Psoas muscle (tissue), 7 donors: ENCODE measurements at regions not wholly inside any gene's neighbourhood (a gene's known extent, or its start where the extent isn't known, plus 50 kb on each side); places are given as distances from the start of the nearest gene placed in this dataset.
A peak's percentile ranks its signal among the peaks of the same experiment; 100 is the strongest.
"Not testable (repeated sequence)": the region's sequence is repeated elsewhere in the genome, so short reads cannot be mapped to it uniquely, and the experiment has no call there.

Experiments
- ATAC-seq, 4 donors: fragments of 200-7000 bp; cut with Tn5 transposase; one replicate each; pipeline ENCODE4 v1.9.1; 2020; ENCODE audit warnings: moderate library complexity in 3 of 4, mild to moderate bottlenecking in 2 of 4
- DNase-seq, 2 donors: peaks; one replicate each; pipeline ENCODE4 v3.0.0-alpha.2; 2020
- H3K27ac ChIP-seq: fragments of 200-600 bp; one replicate; pipeline ENCODE4 v1.8.0; 2022
- H3K27me3 ChIP-seq, 3 donors: fragments of 200-600 bp in 1 of 3; one replicate each; pipeline versions ENCODE4 v1.6.1 to v1.8.0; 2013 to 2022; ENCODE audit warnings: low read length in 2 of 3, mild to moderate bottlenecking in 2 of 3, moderate library complexity in 1 of 3; ENCODE audit not compliant: insufficient read depth in 3 of 3
- H3K36me3 ChIP-seq, 2 donors: fragments of 200-600 bp in 1 of 2; one replicate each; pipeline versions ENCODE4 v1.6.1 to v1.8.0; 2013 to 2022; ENCODE audit warnings: low read depth in 1 of 2, mild to moderate bottlenecking in 1 of 2, moderate library complexity in 1 of 2; ENCODE audit not compliant: insufficient read depth in 1 of 2
- H3K4me1 ChIP-seq: fragments of 200-600 bp; one replicate; pipeline ENCODE4 v1.8.0; 2022
- H3K4me3 ChIP-seq: fragments of 200-600 bp; one replicate; pipeline ENCODE4 v1.8.0; 2022; ENCODE audit warnings: mild to moderate bottlenecking
- H3K9me3 ChIP-seq: fragments of 200-600 bp; one replicate; pipeline ENCODE4 v1.8.0; 2022
- WGBS, 3 donors: extraction: QIAGEN DNeasy Blood & Tissue Kit; methylation state at CpG; one replicate each; pipeline versions ENCODE4 v1.1.6 to v1.1.7; 2013; 5-methylcytosine and 5-hydroxymethylcytosine counted together
- intact Hi-C, 2 donors: fragments of 100-400 bp; cut with DNase I; formaldehyde crosslinking; loops; one replicate each; pipeline versions ENCODE4 v1.11.0 to v1.14.2; 2022
- TF ChIP-seq, protein P1 (sequence below): fragments of 200-600 bp; IDR thresholded peaks from one replicate; pipeline ENCODE4 v1.8.0; 2022; ENCODE audit warnings: antibody characterized with exemption
- donor health status: healthy with polysubstance abuse.
- donor health status: DM: no; HTN: no; CAD: no; lungs with moderate emphysema.
- donor health status: Bipolar disorder and iron deficiency.
- donor health status: healthy.
- donor health status: DM: yes; HTN: yes; CAD: no.
- donor health status: DM: no; HTN: no; CAD: no.
- donor health status: DM: yes; HTN: yes; CAD: no.

DNA sequence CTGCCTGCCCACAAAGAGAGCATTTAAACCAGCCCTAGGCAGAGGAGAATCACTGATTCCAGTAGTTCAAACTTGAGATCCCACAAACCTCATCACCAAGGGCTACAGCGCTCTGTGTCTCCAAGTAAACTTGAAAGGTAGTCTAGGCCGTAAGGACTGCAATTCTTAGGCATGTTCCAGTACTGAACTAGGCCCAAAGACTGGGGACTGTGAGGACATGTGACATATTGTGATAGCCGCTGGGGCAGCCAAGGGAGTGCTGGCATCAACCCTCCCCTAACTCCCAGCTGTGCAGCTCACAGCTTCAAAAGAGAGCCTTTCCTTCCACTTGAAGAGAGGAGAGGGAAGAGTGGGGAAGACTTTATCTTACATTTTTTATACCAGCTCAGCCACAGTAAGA, 291.0 kb upstream of the PRR16 start:
- peak in 1 of 2 donors; percentile 6 for DNase-seq

DNA sequence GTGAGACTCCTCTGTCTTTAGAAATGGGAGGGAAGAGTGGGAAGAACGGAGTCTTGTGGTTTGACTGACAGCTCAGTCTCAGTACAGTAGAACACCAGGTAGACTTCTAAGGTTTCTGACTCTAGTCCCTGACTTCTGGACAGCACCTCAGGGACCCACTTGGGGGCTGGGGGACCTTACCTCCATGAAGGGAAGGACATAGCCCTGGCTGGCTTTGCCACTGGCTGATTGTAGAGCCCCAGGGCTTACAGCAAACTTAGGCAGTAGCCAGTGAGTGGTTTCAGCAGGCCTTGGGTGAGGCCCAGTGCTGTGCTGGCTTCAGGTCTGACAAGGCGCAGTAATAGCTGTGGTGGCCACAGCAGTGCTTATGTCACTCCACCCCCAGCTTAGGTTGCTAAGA, 290.0 kb upstream of the PRR16 start:
- intact Hi-C loops: no loop called here
- 87 to 96% (median 94%) methylated on average over 2 of the region's 2 CpGs for WGBS, 3 donors
- no peak for ATAC-seq

More for the DNA sequence above, 291.0 kb upstream of the PRR16 start:
- intact Hi-C loops: no loop called here
- no peak for ATAC-seq
- 94 to 97% (median 94%) methylated on average over 3 of the region's 3 CpGs for WGBS, 3 donors
- H3K4me3 ChIP-seq: no peak overlapping the region
- H3K27me3 ChIP-seq: no peaks in the 10 kb centered on the region
- TF ChIP-seq, protein P1, sequence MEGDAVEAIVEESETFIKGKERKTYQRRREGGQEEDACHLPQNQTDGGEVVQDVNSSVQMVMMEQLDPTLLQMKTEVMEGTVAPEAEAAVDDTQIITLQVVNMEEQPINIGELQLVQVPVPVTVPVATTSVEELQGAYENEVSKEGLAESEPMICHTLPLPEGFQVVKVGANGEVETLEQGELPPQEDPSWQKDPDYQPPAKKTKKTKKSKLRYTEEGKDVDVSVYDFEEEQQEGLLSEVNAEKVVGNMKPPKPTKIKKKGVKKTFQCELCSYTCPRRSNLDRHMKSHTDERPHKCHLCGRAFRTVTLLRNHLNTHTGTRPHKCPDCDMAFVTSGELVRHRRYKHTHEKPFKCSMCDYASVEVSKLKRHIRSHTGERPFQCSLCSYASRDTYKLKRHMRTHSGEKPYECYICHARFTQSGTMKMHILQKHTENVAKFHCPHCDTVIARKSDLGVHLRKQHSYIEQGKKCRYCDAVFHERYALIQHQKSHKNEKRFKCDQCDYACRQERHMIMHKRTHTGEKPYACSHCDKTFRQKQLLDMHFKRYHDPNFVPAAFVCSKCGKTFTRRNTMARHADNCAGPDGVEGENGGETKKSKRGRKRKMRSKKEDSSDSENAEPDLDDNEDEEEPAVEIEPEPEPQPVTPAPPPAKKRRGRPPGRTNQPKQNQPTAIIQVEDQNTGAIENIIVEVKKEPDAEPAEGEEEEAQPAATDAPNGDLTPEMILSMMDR: no peak
- no peaks in the 10 kb centered on the region for H3K9me3 ChIP-seq
- no peaks in the 10 kb centered on the region for H3K36me3 ChIP-seq
- no peaks in the 10 kb centered on the region for H3K4me1 ChIP-seq
- no peak overlapping the region for H3K27ac ChIP-seq

DNA sequence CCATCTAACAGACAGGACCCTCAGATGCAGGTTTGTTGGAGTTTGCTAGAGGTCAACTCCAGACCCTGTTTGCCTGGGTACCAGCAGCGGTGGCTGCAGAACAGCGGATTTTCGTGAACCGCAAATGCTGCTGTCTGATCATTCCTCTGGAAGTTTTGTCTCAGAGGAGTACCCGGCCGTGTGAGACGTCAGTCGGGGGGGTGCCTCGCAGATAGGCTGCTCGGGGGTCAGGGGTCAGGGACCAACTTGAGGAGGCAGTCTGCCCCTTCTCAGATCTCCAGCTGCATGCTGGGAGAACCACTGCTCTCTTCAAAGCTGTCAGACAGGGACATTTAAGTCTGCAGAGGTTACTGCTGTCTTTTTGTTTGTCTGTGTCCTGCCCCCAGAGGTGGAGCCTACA, 282.9 kb upstream of the PRR16 start:
- intact Hi-C loops, H3K4me3 ChIP-seq, H3K4me1 ChIP-seq, H3K36me3 ChIP-seq, ATAC-seq, H3K27me3 ChIP-seq, H3K9me3 ChIP-seq, H3K27ac ChIP-seq: not testable (repeated sequence)
- DNase-seq: peak in 1 of 2 donors; percentile 22
- 82 to 94% (median 90%) methylated on average over 10 of the region's 10 CpGs for WGBS, 3 donors

More for the DNA sequence above, 290.0 kb upstream of the PRR16 start:
- no peaks in the 10 kb centered on the region for H3K36me3 ChIP-seq
- no peak overlapping the region for H3K27ac ChIP-seq
- no peaks in the 10 kb centered on the region for H3K9me3 ChIP-seq
- no peak overlapping the region for H3K4me3 ChIP-seq
- DNase-seq: peak in 1 of 2 donors; percentile 15
- TF ChIP-seq, protein P1: no peak
- no peaks in the 10 kb centered on the region for H3K4me1 ChIP-seq
- H3K27me3 ChIP-seq: no peaks in the 10 kb centered on the region

DNA sequence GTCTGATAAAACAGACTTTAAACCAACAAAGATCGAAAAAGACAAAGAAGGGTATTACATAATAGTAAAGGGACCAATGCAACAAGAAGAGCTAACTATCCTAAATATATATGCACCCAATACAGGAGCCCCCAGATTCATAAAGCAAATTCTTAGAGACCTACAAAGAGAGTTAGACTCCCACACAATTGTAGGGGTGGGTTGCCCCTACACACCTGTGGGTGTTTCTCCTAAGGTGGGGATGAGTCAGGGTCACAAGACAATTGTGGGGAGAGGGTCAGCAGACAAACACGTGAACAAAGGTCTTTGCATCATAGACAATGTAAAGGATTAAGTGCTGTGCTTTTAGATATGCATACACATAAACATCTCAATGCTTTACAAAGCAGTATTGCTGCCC, 269.4 kb upstream of the PRR16 start:
- H3K36me3 ChIP-seq, H3K27ac ChIP-seq, H3K9me3 ChIP-seq, H3K4me1 ChIP-seq, DNase-seq, H3K27me3 ChIP-seq, intact Hi-C loops, H3K4me3 ChIP-seq, ATAC-seq: not testable (repeated sequence)
- 76 to 98% (median 80%) methylated on average over 2 of the region's 2 CpGs for WGBS, 3 donors

DNA sequence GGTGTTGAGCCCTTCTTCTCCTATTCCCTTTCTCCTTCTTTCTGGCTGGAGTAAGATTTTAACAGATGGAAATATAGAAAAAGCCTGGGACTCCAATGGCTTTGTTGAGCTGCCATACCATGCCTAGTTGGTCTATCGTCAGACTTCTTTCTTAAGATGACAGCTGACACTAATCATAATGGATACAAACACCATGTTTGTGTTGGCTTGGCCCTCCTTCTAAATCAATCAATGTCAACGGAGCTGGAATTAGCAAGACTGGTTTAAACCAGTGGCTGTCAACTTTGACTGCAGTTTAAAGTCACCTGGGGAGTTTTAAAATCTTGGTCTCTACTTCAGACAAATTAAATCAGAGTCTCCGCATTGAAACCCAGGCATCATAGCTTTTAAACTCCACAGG, 264.5 kb upstream of the PRR16 start:
- no peaks in the 10 kb centered on the region for H3K4me1 ChIP-seq
- no peak overlapping the region for H3K27ac ChIP-seq
- H3K9me3 ChIP-seq: no peaks in the 10 kb centered on the region
- intact Hi-C loops: no loop called here
- no peaks in the 10 kb centered on the region for H3K36me3 ChIP-seq
- no peak for ATAC-seq
- no peak for DNase-seq
- TF ChIP-seq, protein P1: no peak
- no peak overlapping the region for H3K4me3 ChIP-seq
- 34 to 39% (median 37%) methylated on average over 3 of the region's 3 CpGs for WGBS, 3 donors
- no peaks in the 10 kb centered on the region for H3K27me3 ChIP-seq

DNA sequence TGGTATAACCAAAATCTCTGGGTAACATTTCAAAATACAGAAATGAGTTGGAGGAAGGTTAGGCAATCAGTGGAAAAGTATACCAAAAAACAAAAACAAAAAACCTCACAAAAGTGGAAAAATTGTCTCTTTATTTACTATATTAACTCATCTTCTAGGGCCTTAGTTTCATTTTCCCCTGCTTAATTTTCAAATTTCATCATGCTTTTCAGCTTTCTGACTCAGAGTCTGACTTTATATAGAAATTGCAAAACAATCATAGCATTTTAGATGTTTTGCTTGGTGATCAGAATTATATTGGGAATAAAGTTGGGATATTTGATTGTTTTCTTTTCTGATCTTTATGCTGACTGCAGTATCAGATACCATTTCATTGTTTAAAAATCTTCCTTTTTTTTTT, 257.0 kb upstream of the PRR16 start:
- Histone ChIP-seq H3K9me3 (no peaks in the 10 kb centered on the region), H3K36me3 (no peaks in the 10 kb centered on the region), H3K4me1 (no peaks in the 10 kb centered on the region), H3K4me3 (no peak overlapping the region), H3K27me3 (no peaks in the 10 kb centered on the region), H3K27ac (no peak overlapping the region)
- intact Hi-C loops: no loop called here
- DNase-seq (no peak), ATAC-seq (no peak)
- TF ChIP-seq, protein P1: no peak
